ENCODE measurements at regions not wholly inside any gene's neighbourhood (a gene's known extent, or its start where the extent isn't known, plus 50 kb on each side); places are given as distances from the start of the nearest gene placed in this dataset.

DNA sequence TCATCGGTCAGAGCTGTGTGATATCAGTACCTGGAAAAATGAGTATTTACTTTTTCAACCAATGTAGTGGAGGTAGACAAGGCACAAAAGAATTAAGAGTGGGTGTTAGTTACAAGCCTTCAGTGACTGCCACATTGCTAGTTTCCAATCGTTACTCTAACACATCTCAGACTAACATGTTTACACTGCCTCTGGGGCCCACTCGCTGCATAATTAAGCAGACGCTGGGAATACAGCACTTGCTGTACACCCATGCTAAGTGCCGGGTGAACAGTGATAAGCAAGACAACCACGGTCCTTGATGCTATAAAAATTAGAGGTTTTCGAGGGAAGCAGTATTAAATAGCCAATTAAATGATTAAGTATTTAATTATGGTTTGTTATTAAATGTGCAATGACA is 1147.6 kb downstream of the AACS start:
- no peak overlapping the region for H2AFZ ChIP-seq (ENCODE audit: low read length)
- intact Hi-C loops (cut with micrococcal nuclease; ENCODE audit: unreplicated experiment) = no loop called here
- ChIA-PET POLR2A (no interaction called here), CTCF (ENCODE audit: unreplicated experiment) (no interaction called here)
- TF ChIP-seq EZH2phosphoT487 (IDR thresholded peaks at IDR 0.05; ENCODE audit: borderline replicate concordance, low read depth, low read length) = no peak
- TF ChIP-seq, protein P1, sequence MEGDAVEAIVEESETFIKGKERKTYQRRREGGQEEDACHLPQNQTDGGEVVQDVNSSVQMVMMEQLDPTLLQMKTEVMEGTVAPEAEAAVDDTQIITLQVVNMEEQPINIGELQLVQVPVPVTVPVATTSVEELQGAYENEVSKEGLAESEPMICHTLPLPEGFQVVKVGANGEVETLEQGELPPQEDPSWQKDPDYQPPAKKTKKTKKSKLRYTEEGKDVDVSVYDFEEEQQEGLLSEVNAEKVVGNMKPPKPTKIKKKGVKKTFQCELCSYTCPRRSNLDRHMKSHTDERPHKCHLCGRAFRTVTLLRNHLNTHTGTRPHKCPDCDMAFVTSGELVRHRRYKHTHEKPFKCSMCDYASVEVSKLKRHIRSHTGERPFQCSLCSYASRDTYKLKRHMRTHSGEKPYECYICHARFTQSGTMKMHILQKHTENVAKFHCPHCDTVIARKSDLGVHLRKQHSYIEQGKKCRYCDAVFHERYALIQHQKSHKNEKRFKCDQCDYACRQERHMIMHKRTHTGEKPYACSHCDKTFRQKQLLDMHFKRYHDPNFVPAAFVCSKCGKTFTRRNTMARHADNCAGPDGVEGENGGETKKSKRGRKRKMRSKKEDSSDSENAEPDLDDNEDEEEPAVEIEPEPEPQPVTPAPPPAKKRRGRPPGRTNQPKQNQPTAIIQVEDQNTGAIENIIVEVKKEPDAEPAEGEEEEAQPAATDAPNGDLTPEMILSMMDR (conservative IDR thresholded peaks at IDR 0.05; ENCODE audit: low read length) = no peak
- BruUV-seq (replicated peaks) = no TSS peak
- no peak overlapping the region for H3K4me2 ChIP-seq (ENCODE audit: low read length)
- no peaks in the 10 kb centered on the region for H3K9me3 ChIP-seq (ENCODE audit: low read length)
- H3K36me3 ChIP-seq (ENCODE audit: insufficient read depth, low read length) = no peaks in the 10 kb centered on the region
- H3K79me2 ChIP-seq (ENCODE audit: insufficient read depth, low read depth, low read length) = no peaks in the 10 kb centered on the region
- no peak for DNase-seq (ENCODE audit: low spot score)
- H3K9me2 ChIP-seq (ENCODE audit: insufficient read depth, low read length) = no peaks in the 10 kb centered on the region
- no peak overlapping the region for H3K27ac ChIP-seq (ENCODE audit: low read depth, low read length, poor library complexity, severe bottlenecking)
- H3K4me3 ChIP-seq (ENCODE audit: low read depth, low read length, poor library complexity, severe bottlenecking) = no peak overlapping the region
- H4K20me1 ChIP-seq (ENCODE audit: insufficient read depth, low read length) = no peaks in the 10 kb centered on the region
- H3K4me1 ChIP-seq (ENCODE audit: insufficient read depth, low read length, poor library complexity, severe bottlenecking) = no peaks in the 10 kb centered on the region

DNA sequence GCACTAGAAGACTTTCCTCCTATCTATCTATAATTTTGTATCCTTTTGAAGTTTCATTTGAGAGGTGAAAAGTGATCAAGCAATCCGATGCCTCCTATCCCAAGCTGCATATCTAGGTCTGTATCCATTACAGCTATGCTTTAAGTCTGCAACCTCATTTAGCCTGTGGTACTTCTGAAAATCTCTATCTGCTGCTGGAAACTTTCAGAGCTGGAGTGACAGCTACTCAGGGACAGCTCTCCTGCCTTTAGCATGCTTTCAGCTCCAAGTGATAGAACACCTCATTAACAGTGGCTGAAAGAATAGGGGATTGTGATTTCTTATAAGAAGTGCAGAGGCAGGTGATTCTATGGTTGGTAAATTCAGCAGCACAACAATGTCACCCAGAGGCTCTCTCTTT is 1153.5 kb downstream of the AACS start:
- Histone ChIP-seq H3K4me2 (ENCODE audit: low read length) (no peak overlapping the region), H3K9me3 (ENCODE audit: low read length) (no peaks in the 10 kb centered on the region), H3K36me3 (ENCODE audit: insufficient read depth, low read length) (no peaks in the 10 kb centered on the region), H3K4me1 (ENCODE audit: insufficient read depth, low read length, poor library complexity, severe bottlenecking) (no peaks in the 10 kb centered on the region), H4K20me1 (ENCODE audit: insufficient read depth, low read length) (no peaks in the 10 kb centered on the region), H3K9me2 (ENCODE audit: insufficient read depth, low read length) (no peaks in the 10 kb centered on the region), H3K4me3 (ENCODE audit: low read depth, low read length, poor library complexity, severe bottlenecking) (no peak overlapping the region), H2AFZ (ENCODE audit: low read length) (no peak overlapping the region), H3K27ac (ENCODE audit: low read depth, low read length, poor library complexity, severe bottlenecking) (no peak overlapping the region), H3K79me2 (ENCODE audit: insufficient read depth, low read depth, low read length) (no peaks in the 10 kb centered on the region)
- no peak for TF ChIP-seq EZH2phosphoT487 (IDR thresholded peaks at IDR 0.05; ENCODE audit: borderline replicate concordance, low read depth, low read length)
- TF ChIP-seq, protein P1 (conservative IDR thresholded peaks at IDR 0.05; ENCODE audit: low read length) = no peak
- ChIA-PET CTCF (ENCODE audit: unreplicated experiment) (no interaction called here), POLR2A (no interaction called here)
- intact Hi-C loops (cut with micrococcal nuclease; ENCODE audit: unreplicated experiment) = no loop called here
- DNase-seq (ENCODE audit: low spot score) = no peak
- no TSS peak for BruUV-seq (replicated peaks)

DNA sequence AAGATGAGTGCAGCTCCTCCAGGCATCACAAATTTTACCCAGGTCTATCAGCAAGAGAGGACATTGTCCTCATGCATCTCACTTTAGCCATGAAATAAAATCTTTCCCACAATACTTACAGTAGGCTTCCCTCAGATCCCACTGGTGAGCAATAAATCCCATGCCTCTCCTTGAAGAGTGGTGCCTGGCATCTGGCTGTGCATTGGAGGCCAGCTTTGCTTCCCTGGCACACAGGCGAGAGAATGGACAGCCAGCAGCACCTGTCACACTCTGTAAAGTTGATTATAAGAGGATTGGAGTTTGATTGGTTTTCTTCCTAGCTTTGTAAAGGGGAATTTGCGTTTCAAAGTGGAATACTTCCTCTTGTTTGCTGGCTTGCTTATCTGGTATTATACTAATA is 1153.9 kb downstream of the AACS start:
- H4K20me1 ChIP-seq (ENCODE audit: insufficient read depth, low read length) = no peaks in the 10 kb centered on the region
- no peak overlapping the region for H2AFZ ChIP-seq (ENCODE audit: low read length)
- POLR2A ChIA-PET = no interaction called here
- TF ChIP-seq, protein P1 (conservative IDR thresholded peaks at IDR 0.05; ENCODE audit: low read length) = no peak
- TF ChIP-seq EZH2phosphoT487 (IDR thresholded peaks at IDR 0.05; ENCODE audit: borderline replicate concordance, low read depth, low read length) = no peak
- H3K36me3 ChIP-seq (ENCODE audit: insufficient read depth, low read length) = no peaks in the 10 kb centered on the region
- no peaks in the 10 kb centered on the region for H3K4me1 ChIP-seq (ENCODE audit: insufficient read depth, low read length, poor library complexity, severe bottlenecking)
- intact Hi-C loops (cut with micrococcal nuclease; ENCODE audit: unreplicated experiment) = no loop called here
- no peak overlapping the region for H3K4me3 ChIP-seq (ENCODE audit: low read depth, low read length, poor library complexity, severe bottlenecking)
- H3K9me2 ChIP-seq (ENCODE audit: insufficient read depth, low read length) = no peaks in the 10 kb centered on the region
- no peaks in the 10 kb centered on the region for H3K9me3 ChIP-seq (ENCODE audit: low read length)
- no TSS peak for BruUV-seq (replicated peaks)
- H3K79me2 ChIP-seq (ENCODE audit: insufficient read depth, low read depth, low read length) = no peaks in the 10 kb centered on the region
- no peak overlapping the region for H3K4me2 ChIP-seq (ENCODE audit: low read length)
- CTCF ChIA-PET (ENCODE audit: unreplicated experiment) = no interaction called here
- DNase-seq (ENCODE audit: low spot score) = no peak
- no peak overlapping the region for H3K27ac ChIP-seq (ENCODE audit: low read depth, low read length, poor library complexity, severe bottlenecking)
